ENCODE measurements at regions not wholly inside any gene's neighbourhood (a gene's known extent, or its start where the extent isn't known, plus 50 kb on each side); places are given as distances from the start of the nearest gene placed in this dataset.

- no peaks in the 10 kb centered on the region for H3K36me3 ChIP-seq (ENCODE audit: control insufficient read depth, low read length)
- H3K4me2 ChIP-seq (ENCODE audit: low read length): no peak overlapping the region
- no peaks in the 10 kb centered on the region for H3K4me1 ChIP-seq (ENCODE audit: control insufficient read depth, low read length)
- TF ChIP-seq CTCF (IDR thresholded peaks at IDR 0.05; ENCODE audit: low read depth, low read length, poor library complexity, severe bottlenecking) (no peak), EZH2phosphoT487 (IDR thresholded peaks at IDR 0.05; ENCODE audit: borderline replicate concordance, low read length) (no peak)
- H4K20me1 ChIP-seq (ENCODE audit: control insufficient read depth, insufficient read depth, low read depth, low read length): no peaks in the 10 kb centered on the region
- H3K79me2 ChIP-seq (ENCODE audit: control insufficient read depth, low read length): no peaks in the 10 kb centered on the region
- H3K9me2 ChIP-seq (replicated peaks; ENCODE audit: control insufficient read depth, low read length): no peaks in the 10 kb centered on the region
- H3K9me3 ChIP-seq (ENCODE audit: control insufficient read depth, insufficient read depth, low read length): peaks cover 16% of the 10 kb centered on the region
- no peak overlapping the region for H3K27ac ChIP-seq (ENCODE audit: low read depth, low read length)
- H3K27me3 ChIP-seq (ENCODE audit: control insufficient read depth, low read length): no peaks in the 10 kb centered on the region; the same call in 1 of the 2 replicates
- H3F3A ChIP-seq (ENCODE audit: control insufficient read depth, insufficient read depth): no peaks in the 10 kb centered on the region
- H3K4me3 ChIP-seq (ENCODE audit: low read length): no peak overlapping the region
Observed at GRCh38 chr5:112634166-112634565, 103.5 kb upstream of the APC start.

DNA sequence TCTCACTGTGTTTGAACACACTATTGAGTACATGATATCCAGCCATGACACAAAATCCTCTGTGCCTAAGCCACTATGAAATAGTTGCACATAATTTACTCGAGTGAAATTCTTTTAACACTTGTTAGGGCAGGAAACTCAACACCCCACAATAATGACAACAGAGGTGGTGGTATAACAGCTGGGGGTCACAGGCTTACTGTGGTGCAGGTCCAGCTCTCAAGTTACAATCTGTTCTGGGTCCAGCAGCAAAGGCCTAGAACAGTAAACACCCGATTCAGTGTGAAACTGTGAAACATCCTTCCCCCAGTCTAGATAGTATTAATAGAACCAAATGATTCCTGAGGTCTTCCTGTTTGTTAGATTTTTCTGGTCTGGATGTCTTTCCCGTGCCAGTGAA is 102.9 kb upstream of the APC start:
- Histone ChIP-seq H3K36me3 (ENCODE audit: control insufficient read depth, low read length) (no peaks in the 10 kb centered on the region), H3K27me3 (ENCODE audit: control insufficient read depth, low read length) (no peaks in the 10 kb centered on the region), H4K20me1 (ENCODE audit: control insufficient read depth, insufficient read depth, low read depth, low read length) (no peaks in the 10 kb centered on the region), H3F3A (ENCODE audit: control insufficient read depth, insufficient read depth) (no peaks in the 10 kb centered on the region), H3K9me3 (ENCODE audit: control insufficient read depth, insufficient read depth, low read length) (peaks cover 16% of the 10 kb centered on the region), H3K4me2 (ENCODE audit: low read length) (no peak overlapping the region), H3K4me1 (ENCODE audit: control insufficient read depth, low read length) (no peaks in the 10 kb centered on the region), H3K27ac (ENCODE audit: low read depth, low read length) (no peak overlapping the region), H3K79me2 (ENCODE audit: control insufficient read depth, low read length) (no peaks in the 10 kb centered on the region), H3K9me2 (replicated peaks; ENCODE audit: control insufficient read depth, low read length) (no peaks in the 10 kb centered on the region), H3K4me3 (ENCODE audit: low read length) (no peak overlapping the region)
- no peak for TF ChIP-seq EZH2phosphoT487 (IDR thresholded peaks at IDR 0.05; ENCODE audit: borderline replicate concordance, low read length)
- TF ChIP-seq CTCF (IDR thresholded peaks at IDR 0.05; ENCODE audit: low read depth, low read length, poor library complexity, severe bottlenecking): no peak

DNA sequence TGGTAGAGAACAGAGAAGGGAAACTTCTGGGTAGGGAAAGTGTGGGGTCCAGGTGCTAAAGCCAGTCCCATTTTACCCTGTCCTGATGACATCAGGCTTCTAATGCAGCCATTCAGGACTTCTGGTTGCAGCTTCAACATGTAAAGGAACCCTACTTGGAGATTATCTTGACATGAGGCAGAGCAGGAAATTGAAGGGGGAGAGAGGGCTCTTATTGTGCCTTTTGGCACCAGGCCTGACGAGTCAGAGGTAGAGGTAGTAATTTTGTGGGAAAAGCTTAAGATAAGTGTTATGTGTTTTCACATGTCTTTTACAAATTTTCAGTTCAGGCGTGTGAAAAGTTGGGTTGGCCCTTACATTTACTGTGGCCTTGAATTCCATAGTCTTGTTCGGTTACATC is 102.4 kb upstream of the APC start:
- no peaks in the 10 kb centered on the region for H3K79me2 ChIP-seq (ENCODE audit: control insufficient read depth, low read length)
- H3K4me1 ChIP-seq (ENCODE audit: control insufficient read depth, low read length): no peaks in the 10 kb centered on the region
- TF ChIP-seq EZH2phosphoT487 (IDR thresholded peaks at IDR 0.05; ENCODE audit: borderline replicate concordance, low read length): no peak
- no peak for TF ChIP-seq CTCF (IDR thresholded peaks at IDR 0.05; ENCODE audit: low read depth, low read length, poor library complexity, severe bottlenecking)
- no peaks in the 10 kb centered on the region for H3K9me2 ChIP-seq (replicated peaks; ENCODE audit: control insufficient read depth, low read length)
- no peaks in the 10 kb centered on the region for H4K20me1 ChIP-seq (ENCODE audit: control insufficient read depth, insufficient read depth, low read depth, low read length)
- H3K9me3 ChIP-seq (ENCODE audit: control insufficient read depth, insufficient read depth, low read length): peaks cover 16% of the 10 kb centered on the region
- no peak overlapping the region for H3K4me3 ChIP-seq (ENCODE audit: low read length)
- no peaks in the 10 kb centered on the region for H3K27me3 ChIP-seq (ENCODE audit: control insufficient read depth, low read length)
- no peak overlapping the region for H3K4me2 ChIP-seq (ENCODE audit: low read length)
- H3K27ac ChIP-seq (ENCODE audit: low read depth, low read length): no peak overlapping the region
- H3K36me3 ChIP-seq (ENCODE audit: control insufficient read depth, low read length): no peaks in the 10 kb centered on the region
- H3F3A ChIP-seq (ENCODE audit: control insufficient read depth, insufficient read depth): no peaks in the 10 kb centered on the region
